HL-60 (cell line): ENCODE measurements at regions not wholly inside any gene's neighbourhood (a gene's known extent, or its start where the extent isn't known, plus 50 kb on each side); places are given as distances from the start of the nearest gene placed in this dataset.

Experiments used
- DNase-seq, 2 experiments: peaks; one replicate each; pipeline ENCODE4 v3.0.0-alpha.2; 2010 to 2020; ENCODE audit warnings: low read depth in 1 of 2, low spot score in 1 of 2
- H3K27ac ChIP-seq: fragments of 250-450 bp; sonication (Bioruptor Pico); replicated peaks from 2 replicates; pipeline ENCODE4 v1.5.1; 2020; ENCODE audit warnings: mild to moderate bottlenecking, moderate library complexity
- H3K27me3 ChIP-seq: fragments of 250-450 bp; sonication (Bioruptor Pico); 2 replicates; pipeline ENCODE4 v1.5.1; 2021; ENCODE audit warnings: mild to moderate bottlenecking, moderate library complexity; ENCODE audit not compliant: insufficient read depth, poor library complexity, severe bottlenecking
- H3K4me3 ChIP-seq: replicated peaks from 2 replicates; pipeline ENCODE4 v1.5.1; 2011; ENCODE audit warnings: mild to moderate bottlenecking, control low read depth, low read length; ENCODE audit not compliant: insufficient read depth
- CTCF ChIP-seq: IDR thresholded peaks from one replicate; pipeline ENCODE4 v1.5.1; 2011; ENCODE audit warnings: low read length, control low read depth, inconsistent platforms; ENCODE audit not compliant: insufficient read depth
- GABPA ChIP-seq: IDR thresholded peaks from 2 replicates; pipeline ENCODE4 v1.6.1; 2012; ENCODE audit warnings: low read depth
- POLR2AphosphoS5 ChIP-seq: IDR thresholded peaks from 2 replicates; pipeline ENCODE4 v1.6.1; 2012; ENCODE audit warnings: low read depth
- SPI1 ChIP-seq: IDR thresholded peaks from 2 replicates; pipeline ENCODE4 v1.6.1; 2012; ENCODE audit warnings: low read depth, mild to moderate bottlenecking, borderline replicate concordance
- TF ChIP-seq, protein P1 (sequence below): IDR thresholded peaks from 2 replicates; pipeline ENCODE4 v1.6.1; 2012; ENCODE audit warnings: low read depth; ENCODE audit not compliant: insufficient replicate concordance

GRCh38 chr3:117922039-117922438, 1112.6 kb downstream of the IGSF11 start:
- H3K27ac ChIP-seq = no peak overlapping the region
- no peak for TF ChIP-seq CTCF

DNA sequence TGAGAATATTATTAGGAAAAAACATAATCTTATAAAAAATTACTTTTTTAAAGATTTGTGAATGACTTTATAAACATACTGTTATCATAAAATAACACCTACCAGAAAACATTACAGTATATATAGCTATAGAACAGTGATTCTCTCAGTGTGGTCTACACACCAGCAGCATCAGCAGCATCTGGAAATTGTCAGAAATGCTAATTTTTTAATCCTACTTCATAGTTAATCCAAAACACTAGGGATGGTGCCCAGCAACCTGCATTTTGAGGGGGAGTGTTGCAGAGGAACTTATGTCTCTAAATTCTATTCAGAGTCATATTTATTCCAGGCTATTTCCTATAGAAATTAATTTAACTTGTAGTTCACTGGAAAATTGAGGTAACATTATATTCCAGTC, 1107.8 kb downstream of the IGSF11 start:
- Histone ChIP-seq H3K4me3 (no peak overlapping the region), H3K27me3 (no peaks in the 10 kb centered on the region), H3K27ac (no peak overlapping the region)
- no peak for TF ChIP-seq GABPA
- TF ChIP-seq, protein P1, sequence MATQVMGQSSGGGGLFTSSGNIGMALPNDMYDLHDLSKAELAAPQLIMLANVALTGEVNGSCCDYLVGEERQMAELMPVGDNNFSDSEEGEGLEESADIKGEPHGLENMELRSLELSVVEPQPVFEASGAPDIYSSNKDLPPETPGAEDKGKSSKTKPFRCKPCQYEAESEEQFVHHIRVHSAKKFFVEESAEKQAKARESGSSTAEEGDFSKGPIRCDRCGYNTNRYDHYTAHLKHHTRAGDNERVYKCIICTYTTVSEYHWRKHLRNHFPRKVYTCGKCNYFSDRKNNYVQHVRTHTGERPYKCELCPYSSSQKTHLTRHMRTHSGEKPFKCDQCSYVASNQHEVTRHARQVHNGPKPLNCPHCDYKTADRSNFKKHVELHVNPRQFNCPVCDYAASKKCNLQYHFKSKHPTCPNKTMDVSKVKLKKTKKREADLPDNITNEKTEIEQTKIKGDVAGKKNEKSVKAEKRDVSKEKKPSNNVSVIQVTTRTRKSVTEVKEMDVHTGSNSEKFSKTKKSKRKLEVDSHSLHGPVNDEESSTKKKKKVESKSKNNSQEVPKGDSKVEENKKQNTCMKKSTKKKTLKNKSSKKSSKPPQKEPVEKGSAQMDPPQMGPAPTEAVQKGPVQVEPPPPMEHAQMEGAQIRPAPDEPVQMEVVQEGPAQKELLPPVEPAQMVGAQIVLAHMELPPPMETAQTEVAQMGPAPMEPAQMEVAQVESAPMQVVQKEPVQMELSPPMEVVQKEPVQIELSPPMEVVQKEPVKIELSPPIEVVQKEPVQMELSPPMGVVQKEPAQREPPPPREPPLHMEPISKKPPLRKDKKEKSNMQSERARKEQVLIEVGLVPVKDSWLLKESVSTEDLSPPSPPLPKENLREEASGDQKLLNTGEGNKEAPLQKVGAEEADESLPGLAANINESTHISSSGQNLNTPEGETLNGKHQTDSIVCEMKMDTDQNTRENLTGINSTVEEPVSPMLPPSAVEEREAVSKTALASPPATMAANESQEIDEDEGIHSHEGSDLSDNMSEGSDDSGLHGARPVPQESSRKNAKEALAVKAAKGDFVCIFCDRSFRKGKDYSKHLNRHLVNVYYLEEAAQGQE = no peak
- TF ChIP-seq POLR2AphosphoS5 = no peak
- TF ChIP-seq CTCF = no peak
- TF ChIP-seq SPI1 = no peak
- DNase-seq = no peak

More at GRCh38 chr3:117922039-117922438, 1112.6 kb downstream of the IGSF11 start:
- no peak for DNase-seq
- H3K4me3 ChIP-seq = no peak overlapping the region
- H3K27me3 ChIP-seq = no peaks in the 10 kb centered on the region

- no peak overlapping the region for H3K4me3 ChIP-seq
- DNase-seq = no peak
- H3K27ac ChIP-seq = no peak overlapping the region
- H3K27me3 ChIP-seq = no peaks in the 10 kb centered on the region
- TF ChIP-seq, protein P1 = no peak
- no peak for TF ChIP-seq GABPA
- no peak for TF ChIP-seq SPI1
- TF ChIP-seq CTCF = no peak
- TF ChIP-seq POLR2AphosphoS5 = no peak
Observed at GRCh38 chr3:117927825-117928224, 1106.8 kb downstream of the IGSF11 start.

- Histone ChIP-seq H3K4me3 (no peak overlapping the region), H3K27me3 (no peaks in the 10 kb centered on the region), H3K27ac (no peak overlapping the region)
- TF ChIP-seq, protein P1 = no peak
- TF ChIP-seq CTCF (no peak), SPI1 (no peak)
- no peak for DNase-seq
Observed at GRCh38 chr3:117928836-117929235, 1105.8 kb downstream of the IGSF11 start.
